OCI-LY1 (cell line): ENCODE measurements at regions not wholly inside any gene's neighbourhood (a gene's known extent, or its start where the extent isn't known, plus 50 kb on each side); places are given as distances from the start of the nearest gene placed in this dataset.

Experiments
- H2AFZ ChIP-seq: fragments of 200-600 bp; sonication (generic), shearing (Covaris generic); 2 replicates; pipeline ENCODE4 v1.6.0; 2014; ENCODE audit warnings: antibody characterized with exemption, mild to moderate bottlenecking, low read length
- H3F3A ChIP-seq: fragments of 200-600 bp; sonication (generic), shearing (Covaris generic); 2 replicates; pipeline ENCODE4 v1.6.0; 2014; ENCODE audit warnings: mild to moderate bottlenecking, antibody characterized with exemption, low read length, moderate library complexity; ENCODE audit not compliant: insufficient read depth
- H3K27ac ChIP-seq: fragments of 200-600 bp; sonication (generic); 2 replicates; pipeline ENCODE4 v1.5.1; 2014; ENCODE audit warnings: low read length, mixed run types, mild to moderate bottlenecking, low read depth; ENCODE audit not compliant: poor library complexity, severe bottlenecking
- H3K27me3 ChIP-seq: fragments of 200-600 bp; sonication (generic); 2 replicates; pipeline ENCODE4 v1.6.0; 2014; ENCODE audit warnings: antibody characterized with exemption, mild to moderate bottlenecking, low read length, moderate library complexity; ENCODE audit not compliant: insufficient read depth
- H3K36me3 ChIP-seq: fragments of 200-600 bp; sonication (generic); 2 replicates; pipeline ENCODE4 v1.6.1; 2014; ENCODE audit warnings: mild to moderate bottlenecking, antibody characterized with exemption, low read length, moderate library complexity, mixed read lengths; ENCODE audit not compliant: insufficient read depth
- H3K4me1 ChIP-seq: fragments of 200-600 bp; sonication (generic); 2 replicates; pipeline ENCODE4 v1.5.1; 2014; ENCODE audit warnings: mild to moderate bottlenecking, low read length, moderate library complexity; ENCODE audit not compliant: insufficient read depth, severe bottlenecking
- H3K4me2 ChIP-seq: fragments of 200-600 bp; sonication (generic), shearing (Covaris generic); 2 replicates; pipeline ENCODE4 v1.6.1; 2014; ENCODE audit warnings: low read length
- H3K4me3 ChIP-seq: fragments of 200-600 bp; sonication (generic); 2 replicates; pipeline ENCODE4 v1.5.1; 2014; ENCODE audit warnings: low read length, low read depth, mild to moderate bottlenecking, mixed read lengths; ENCODE audit not compliant: poor library complexity, severe bottlenecking
- H3K79me2 ChIP-seq: fragments of 200-600 bp; shearing (Covaris generic); 2 replicates; pipeline ENCODE4 v1.6.1; 2016; ENCODE audit warnings: mixed run types, low read length, mixed read lengths; ENCODE audit not compliant: insufficient read depth
- H3K9ac ChIP-seq: fragments of 200-600 bp; sonication (generic), shearing (Covaris generic); 2 replicates; pipeline ENCODE4 v1.6.1; 2014; ENCODE audit warnings: mild to moderate bottlenecking, low read length, mixed read lengths
- H3K9me2 ChIP-seq: fragments of 200-600 bp; sonication (generic), shearing (Covaris generic); 2 replicates; pipeline ENCODE4 v1.6.1; 2014; ENCODE audit warnings: low read depth, mild to moderate bottlenecking, low read length, mixed read lengths
- H3K9me3 ChIP-seq: fragments of 200-600 bp; shearing (Covaris generic); 2 replicates; pipeline ENCODE4 v1.6.1; 2014; ENCODE audit warnings: low read length, mixed read lengths
- H4K20me1 ChIP-seq: fragments of 200-600 bp; sonication (generic), shearing (Covaris generic); 2 replicates; pipeline ENCODE4 v1.6.0; 2016; ENCODE audit warnings: mild to moderate bottlenecking, low read length; ENCODE audit not compliant: insufficient read depth
- CTCF ChIP-seq: fragments of 200-600 bp; sonication (generic), shearing (Covaris generic); IDR thresholded peaks from 2 replicates; pipeline ENCODE4 v1.5.1; 2017; ENCODE audit warnings: mild to moderate bottlenecking, antibody characterized with exemption, low read length, moderate library complexity, mixed read lengths
- EZH2 ChIP-seq: fragments of 200-600 bp; sonication (generic), shearing (Covaris generic); IDR thresholded peaks from 2 replicates; pipeline ENCODE4 v1.8.0; 2017; ENCODE audit warnings: borderline replicate concordance, mixed run types, mild to moderate bottlenecking, antibody characterized with exemption, low read length, moderate library complexity, mixed read lengths

GRCh38 chr4:11622961-11623725, 194.4 kb upstream of the HS3ST1 start:
- Histone ChIP-seq H4K20me1 (no peaks in the 10 kb centered on the region), H2AFZ (no peak overlapping the region), H3K4me3 (no peak overlapping the region), H3K27me3 (no peaks in the 10 kb centered on the region), H3K9ac (no peak overlapping the region), H3K9me3 (no peaks in the 10 kb centered on the region), H3F3A (no peaks in the 10 kb centered on the region), H3K79me2 (no peaks in the 10 kb centered on the region), H3K4me1 (no peaks in the 10 kb centered on the region), H3K9me2 (no peaks in the 10 kb centered on the region), H3K27ac (no peak overlapping the region), H3K4me2 (no peak overlapping the region), H3K36me3 (no peaks in the 10 kb centered on the region)
- no peak for TF ChIP-seq EZH2
- no peak for TF ChIP-seq CTCF

- Histone ChIP-seq H3K4me3 (no peak overlapping the region), H3K36me3 (no peaks in the 10 kb centered on the region), H3K27ac (no peak overlapping the region), H3K4me2 (no peak overlapping the region), H3K4me1 (no peaks in the 10 kb centered on the region), H3K9me2 (no peaks in the 10 kb centered on the region), H3F3A (no peaks in the 10 kb centered on the region), H2AFZ (no peak overlapping the region), H4K20me1 (no peaks in the 10 kb centered on the region), H3K9me3 (no peaks in the 10 kb centered on the region), H3K79me2 (no peaks in the 10 kb centered on the region), H3K9ac (no peak overlapping the region), H3K27me3 (no peaks in the 10 kb centered on the region)
- no peak for TF ChIP-seq CTCF
- no peak for TF ChIP-seq EZH2
These were observed 192.2 kb upstream of the HS3ST1 start for GRCh38 chr4:11620861-11621260.

GRCh38 chr4:11618666-11619282, 190.1 kb upstream of the HS3ST1 start:
- no peak overlapping the region for H2AFZ ChIP-seq
- H3K27ac ChIP-seq: no peak overlapping the region
- H3K9ac ChIP-seq: no peak overlapping the region
- H3K36me3 ChIP-seq: no peaks in the 10 kb centered on the region
- no peaks in the 10 kb centered on the region for H3K27me3 ChIP-seq
- TF ChIP-seq CTCF: no peak
- TF ChIP-seq EZH2: no peak
- no peaks in the 10 kb centered on the region for H3K9me3 ChIP-seq
- H3K4me2 ChIP-seq: no peak overlapping the region
- H3F3A ChIP-seq: no peaks in the 10 kb centered on the region
- H3K79me2 ChIP-seq: no peaks in the 10 kb centered on the region
- no peaks in the 10 kb centered on the region for H3K9me2 ChIP-seq
- H4K20me1 ChIP-seq: no peaks in the 10 kb centered on the region
- no peak overlapping the region for H3K4me3 ChIP-seq
- no peaks in the 10 kb centered on the region for H3K4me1 ChIP-seq
